ENCODE measurements at regions not wholly inside any gene's neighbourhood (a gene's known extent, or its start where the extent isn't known, plus 50 kb on each side); places are given as distances from the start of the nearest gene placed in this dataset.

- H3K9me3 ChIP-seq (ENCODE audit: low read length): no peaks in the 10 kb centered on the region
- ChIA-PET POLR2A (interaction anchor here (0.6 kb wide), 1 partner anchor 24 kb away, joined by 3 read pairs; no protein-coding TSS in a partner anchor), CTCF (ENCODE audit: unreplicated experiment) (no interaction called here)
- H3K9me2 ChIP-seq (ENCODE audit: insufficient read depth, low read length): no peaks in the 10 kb centered on the region
- no peaks in the 10 kb centered on the region for H4K20me1 ChIP-seq (ENCODE audit: insufficient read depth, low read length)
- no peak overlapping the region for H3K4me2 ChIP-seq (ENCODE audit: low read length)
- no peak overlapping the region for H3K4me3 ChIP-seq (ENCODE audit: low read depth, low read length, poor library complexity, severe bottlenecking)
- H3K79me2 ChIP-seq (ENCODE audit: insufficient read depth, low read depth, low read length): no peaks in the 10 kb centered on the region
- intact Hi-C loops (cut with micrococcal nuclease; ENCODE audit: unreplicated experiment): loop anchor here (10.0 kb wide), 1 partner anchor 64 kb away; no protein-coding TSS in a partner anchor
- H3K27ac ChIP-seq (ENCODE audit: low read depth, low read length, poor library complexity, severe bottlenecking): no peak overlapping the region
- no TSS peak for BruUV-seq (replicated peaks)
- TF ChIP-seq CTCF (conservative IDR thresholded peaks at IDR 0.05; ENCODE audit: low read length) (no peak), EZH2phosphoT487 (IDR thresholded peaks at IDR 0.05; ENCODE audit: borderline replicate concordance, low read depth, low read length) (no peak)
- H3K36me3 ChIP-seq (ENCODE audit: insufficient read depth, low read length): no peaks in the 10 kb centered on the region
- no peak overlapping the region for H2AFZ ChIP-seq (ENCODE audit: low read length)
- H3K4me1 ChIP-seq (ENCODE audit: insufficient read depth, low read length, poor library complexity, severe bottlenecking): no peaks in the 10 kb centered on the region
- DNase-seq (ENCODE audit: low spot score): no peak
Observed at GRCh38 chr22:46078241-46079092, 71.9 kb upstream of the PPARA start.

- POLR2A ChIA-PET: no interaction called here
- H3K9me2 ChIP-seq (ENCODE audit: insufficient read depth, low read length): no peaks in the 10 kb centered on the region
- H3K27ac ChIP-seq (ENCODE audit: low read depth, low read length, poor library complexity, severe bottlenecking): no peak overlapping the region
- no peak for DNase-seq (ENCODE audit: low spot score)
- no peaks in the 10 kb centered on the region for H3K36me3 ChIP-seq (ENCODE audit: insufficient read depth, low read length)
- H3K79me2 ChIP-seq (ENCODE audit: insufficient read depth, low read depth, low read length): no peaks in the 10 kb centered on the region
- no peaks in the 10 kb centered on the region for H3K9me3 ChIP-seq (ENCODE audit: low read length)
- BruUV-seq (replicated peaks): no TSS peak
- intact Hi-C loops (cut with micrococcal nuclease; ENCODE audit: unreplicated experiment): loop anchor here (10.0 kb wide), 1 partner anchor 64 kb away; no protein-coding TSS in a partner anchor
- CTCF ChIA-PET (ENCODE audit: unreplicated experiment): no interaction called here
- H3K4me3 ChIP-seq (ENCODE audit: low read depth, low read length, poor library complexity, severe bottlenecking): no peak overlapping the region
- H3K4me2 ChIP-seq (ENCODE audit: low read length): no peak overlapping the region
- no peaks in the 10 kb centered on the region for H4K20me1 ChIP-seq (ENCODE audit: insufficient read depth, low read length)
- no peaks in the 10 kb centered on the region for H3K4me1 ChIP-seq (ENCODE audit: insufficient read depth, low read length, poor library complexity, severe bottlenecking)
- no peak overlapping the region for H2AFZ ChIP-seq (ENCODE audit: low read length)
- TF ChIP-seq CTCF (conservative IDR thresholded peaks at IDR 0.05; ENCODE audit: low read length) (no peak), EZH2phosphoT487 (IDR thresholded peaks at IDR 0.05; ENCODE audit: borderline replicate concordance, low read depth, low read length) (no peak)
Observed at GRCh38 chr22:46079093-46079860, 71.0 kb upstream of the PPARA start.

Measured in OCI-LY7 (cell line).